ENCODE measurements at regions not wholly inside any gene's neighbourhood (a gene's known extent, or its start where the extent isn't known, plus 50 kb on each side); places are given as distances from the start of the nearest gene placed in this dataset.

GRCh38 chr6:145147981-145148749 lies 587.2 kb downstream of the EPM2A start:
- H3K27me3 ChIP-seq (replicated peaks in 1 of 4; ENCODE audit: control insufficient read depth in 3 of 4, extremely low read depth in 1 of 4, insufficient read depth in 3 of 4, low read length in 3 of 4) = peaks cover 0 to 2% (median 0%) of the 10 kb centered on the region in 4 experiments; a peak in 1 of 7 replicates
- peaks cover 0 to 6% (median under 1%) of the 10 kb centered on the region in 4 experiments; a peak in 2 of 7 replicates for H3K4me1 ChIP-seq (replicated peaks in 1 of 4; ENCODE audit: control insufficient read depth in 3 of 4, insufficient read depth in 4 of 4, low read length in 3 of 4)
- no peak overlapping the region for H2BK15ac ChIP-seq (ENCODE audit: low read length)
- H4K91ac ChIP-seq (replicated peaks; ENCODE audit: insufficient read length, low read length) = no peak overlapping the region
- no peak overlapping the region for H3K18ac ChIP-seq (ENCODE audit: extremely low read depth, low read length)
- no peak overlapping the region for H4K5ac ChIP-seq (ENCODE audit: insufficient read length, low read depth, low read length)
- no peak overlapping the region for H3K56ac ChIP-seq (replicated peaks; ENCODE audit: insufficient read length, low read depth, low read length)
- no peaks in the 10 kb centered on the region for H3K79me2 ChIP-seq (ENCODE audit: control insufficient read depth in 1 of 2, insufficient read depth in 2 of 2, low read length in 2 of 2)
- no peaks in the 10 kb centered on the region for H3K79me1 ChIP-seq (ENCODE audit: low read depth, low read length)
- FAIRE-seq (no peak), DNase-seq (ENCODE audit: low read depth in 1 of 2, low spot score in 2 of 2) (no peak)
- CTCF ChIA-PET (ENCODE audit: partially characterized antibody) = interaction anchor here (1.1 to 1.3 kb wide), 2 partner anchors 10 to 46 kb away, joined by 4 read pairs; no protein-coding TSS in a partner anchor
- H3K14ac ChIP-seq (ENCODE audit: insufficient read length) = no peak overlapping the region
- no peak overlapping the region for H3K4me2 ChIP-seq (ENCODE audit: insufficient read depth in 1 of 2, low read depth in 2 of 2, low read length in 2 of 2)
- no peak for TF ChIP-seq RXRA (IDR thresholded peaks at IDR 0.05; ENCODE audit: insufficient read depth, low read depth, low read length)
- no peak overlapping the region for H3K23ac ChIP-seq (ENCODE audit: insufficient read length)
- H4K8ac ChIP-seq (ENCODE audit: extremely low read depth, insufficient read depth, low read length) = no peak overlapping the region
- no peak overlapping the region for H2BK120ac ChIP-seq (replicated peaks; ENCODE audit: low read depth, low read length)
- H3K9ac ChIP-seq (replicated peaks in 1 of 4; ENCODE audit: extremely low read depth in 1 of 4, low read depth in 3 of 4, low read length in 3 of 4) = no peak overlapping the region
- no peaks in the 10 kb centered on the region for H3K23me2 ChIP-seq (ENCODE audit: low read depth, low read length)
- POLR2A ChIA-PET (ENCODE audit: partially characterized antibody) = no interaction called here
- H2BK12ac ChIP-seq (ENCODE audit: low read depth, low read length) = no peak overlapping the region
- H2AFZ ChIP-seq (ENCODE audit: low read length) = no peak overlapping the region
- H2BK5ac ChIP-seq (ENCODE audit: low read depth, low read length) = no peak overlapping the region
- H3K4me3 ChIP-seq (ENCODE audit: extremely low read depth in 1 of 4, insufficient read depth in 2 of 4, low read depth in 3 of 4, low read length in 4 of 4) = no peak overlapping the region
- no peak overlapping the region for H2BK20ac ChIP-seq (ENCODE audit: low read length)
- WGBS, 2 experiments (ENCODE audit: extremely low coverage in 1 of 2, insufficient coverage in 1 of 2, insufficient read length in 1 of 2, insufficient replicate concordance in 2 of 2, low coverage in 1 of 2, low lambda C conversion rate in 2 of 2, missing lambda C conversion rate in 1 of 2) = 86% methylated on average over 3 of the region's 3 CpGs; no CpG with 5 or more reads in 1 of the 2 experiments
- H3K27ac ChIP-seq (ENCODE audit: low read depth, low read length) = no peak overlapping the region
- H4K20me1 ChIP-seq (replicated peaks in 1 of 2; ENCODE audit: control insufficient read depth in 1 of 2, insufficient read depth in 2 of 2, low read length in 2 of 2) = no peaks in the 10 kb centered on the region
- no peaks in the 10 kb centered on the region for H3K36me3 ChIP-seq (ENCODE audit: control insufficient read depth in 2 of 4, insufficient read depth in 4 of 4, low read length in 3 of 4)
- H3K9me3 ChIP-seq (ENCODE audit: insufficient read depth in 2 of 2, low read depth in 1 of 2, low read length in 1 of 2) = no peaks in the 10 kb centered on the region
- H2AK5ac ChIP-seq (ENCODE audit: low read depth, low read length) = no peak overlapping the region
- H3K4ac ChIP-seq (replicated peaks; ENCODE audit: insufficient read length, low read depth, low read length) = no peak overlapping the region

Measured in H1 (cell line).